ENCODE measurements at regions not wholly inside any gene's neighbourhood (a gene's known extent, or its start where the extent isn't known, plus 50 kb on each side); places are given as distances from the start of the nearest gene placed in this dataset.

DNA sequence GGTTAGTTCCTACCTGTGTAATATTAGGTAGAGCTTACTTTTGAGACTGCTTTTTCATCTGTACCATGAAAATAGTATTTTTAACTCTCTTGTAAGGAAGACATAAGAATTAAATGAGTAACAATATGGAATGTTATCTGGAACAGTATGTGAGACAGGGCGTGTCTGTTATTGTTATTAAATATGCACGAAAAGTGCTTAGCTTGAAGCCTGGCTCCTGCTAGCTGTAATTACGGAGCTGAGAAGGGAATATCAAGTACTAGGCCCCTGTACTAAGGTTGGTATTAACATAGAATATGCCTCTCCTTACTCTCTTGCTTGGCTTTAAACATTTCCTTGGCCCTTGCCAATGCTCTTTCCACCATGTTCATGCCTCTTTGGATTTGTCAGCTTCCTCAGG, 194.0 kb downstream of the FAM76B start:
- no peaks in the 10 kb centered on the region for H3K9me3 ChIP-seq (ENCODE audit: insufficient read depth, low read depth, low read length)
- no peak overlapping the region for H3K27ac ChIP-seq (ENCODE audit: low read length)
- no peaks in the 10 kb centered on the region for H3K36me3 ChIP-seq (ENCODE audit: insufficient read depth, low read depth, low read length)
- peaks cover 7% of the 10 kb centered on the region; the same call in 1 of the 2 replicates for H3K4me1 ChIP-seq (ENCODE audit: insufficient read depth, low read length)
- no peak overlapping the region for H3K9ac ChIP-seq (ENCODE audit: low read depth, low read length)
- H3K4me3 ChIP-seq (ENCODE audit: low read length), result no peak overlapping the region
- H3K27me3 ChIP-seq (ENCODE audit: insufficient read depth, low read length), result no peaks in the 10 kb centered on the region

GRCh38 chr11:95593111-95593510, 196.5 kb downstream of the FAM76B start:
- no peak overlapping the region for H3K4me3 ChIP-seq (ENCODE audit: low read length)
- no peaks in the 10 kb centered on the region for H3K27me3 ChIP-seq (ENCODE audit: insufficient read depth, low read length)
- H3K36me3 ChIP-seq (ENCODE audit: insufficient read depth, low read depth, low read length), result no peaks in the 10 kb centered on the region
- no peaks in the 10 kb centered on the region for H3K9me3 ChIP-seq (ENCODE audit: insufficient read depth, low read depth, low read length)
- no peak overlapping the region for H3K27ac ChIP-seq (ENCODE audit: low read length)
- H3K9ac ChIP-seq (ENCODE audit: low read depth, low read length), result no peak overlapping the region
- peaks cover 7% of the 10 kb centered on the region; the same call in 1 of the 2 replicates for H3K4me1 ChIP-seq (ENCODE audit: insufficient read depth, low read length)

GRCh38 chr11:95592471-95592870, 197.1 kb downstream of the FAM76B start:
- Histone ChIP-seq H3K9me3 (ENCODE audit: insufficient read depth, low read depth, low read length) (no peaks in the 10 kb centered on the region), H3K4me3 (ENCODE audit: low read length) (no peak overlapping the region), H3K27ac (ENCODE audit: low read length) (no peak overlapping the region), H3K27me3 (ENCODE audit: insufficient read depth, low read length) (no peaks in the 10 kb centered on the region), H3K36me3 (ENCODE audit: insufficient read depth, low read depth, low read length) (no peaks in the 10 kb centered on the region), H3K4me1 (ENCODE audit: insufficient read depth, low read length) (peaks cover 7% of the 10 kb centered on the region; the same call in 1 of the 2 replicates), H3K9ac (ENCODE audit: low read depth, low read length) (no peak overlapping the region)

GRCh38 chr11:95589893-95590612, 199.5 kb downstream of the FAM76B start:
- no peak overlapping the region for H3K27ac ChIP-seq (ENCODE audit: low read length)

GRCh38 chr11:95588821-95589220, 200.8 kb downstream of the FAM76B start:
- Histone ChIP-seq H3K36me3 (ENCODE audit: insufficient read depth, low read depth, low read length) (no peaks in the 10 kb centered on the region), H3K9me3 (ENCODE audit: insufficient read depth, low read depth, low read length) (no peaks in the 10 kb centered on the region), H3K9ac (ENCODE audit: low read depth, low read length) (no peak overlapping the region), H3K27me3 (ENCODE audit: insufficient read depth, low read length) (no peaks in the 10 kb centered on the region), H3K27ac (ENCODE audit: low read length) (no peak overlapping the region), H3K4me1 (ENCODE audit: insufficient read depth, low read length) (peaks cover 11% of the 10 kb centered on the region; the same call in 1 of the 2 replicates), H3K4me3 (ENCODE audit: low read length) (no peak overlapping the region)

More at GRCh38 chr11:95589893-95590612, 199.5 kb downstream of the FAM76B start:
- H3K36me3 ChIP-seq (ENCODE audit: insufficient read depth, low read depth, low read length), result no peaks in the 10 kb centered on the region
- no peak overlapping the region for H3K9ac ChIP-seq (ENCODE audit: low read depth, low read length)
- H3K27me3 ChIP-seq (ENCODE audit: insufficient read depth, low read length), result no peaks in the 10 kb centered on the region
- peaks cover 11% of the 10 kb centered on the region; the same call in 1 of the 2 replicates for H3K4me1 ChIP-seq (ENCODE audit: insufficient read depth, low read length)
- H3K4me3 ChIP-seq (ENCODE audit: low read length), result no peak overlapping the region
- no peaks in the 10 kb centered on the region for H3K9me3 ChIP-seq (ENCODE audit: insufficient read depth, low read depth, low read length)

- Histone ChIP-seq H3K27ac (ENCODE audit: low read length) (no peak overlapping the region), H3K9ac (ENCODE audit: low read depth, low read length) (no peak overlapping the region), H3K36me3 (ENCODE audit: insufficient read depth, low read depth, low read length) (no peaks in the 10 kb centered on the region), H3K4me1 (ENCODE audit: insufficient read depth, low read length) (0 out of 2 replicates have a peak, but pooled peaks cover 4% of the 10 kb centered on the region), H3K27me3 (ENCODE audit: insufficient read depth, low read length) (no peaks in the 10 kb centered on the region), H3K9me3 (ENCODE audit: insufficient read depth, low read depth, low read length) (no peaks in the 10 kb centered on the region), H3K4me3 (ENCODE audit: low read length) (no peak overlapping the region)
Observed at GRCh38 chr11:95586661-95587060, 202.9 kb downstream of the FAM76B start.

DNA sequence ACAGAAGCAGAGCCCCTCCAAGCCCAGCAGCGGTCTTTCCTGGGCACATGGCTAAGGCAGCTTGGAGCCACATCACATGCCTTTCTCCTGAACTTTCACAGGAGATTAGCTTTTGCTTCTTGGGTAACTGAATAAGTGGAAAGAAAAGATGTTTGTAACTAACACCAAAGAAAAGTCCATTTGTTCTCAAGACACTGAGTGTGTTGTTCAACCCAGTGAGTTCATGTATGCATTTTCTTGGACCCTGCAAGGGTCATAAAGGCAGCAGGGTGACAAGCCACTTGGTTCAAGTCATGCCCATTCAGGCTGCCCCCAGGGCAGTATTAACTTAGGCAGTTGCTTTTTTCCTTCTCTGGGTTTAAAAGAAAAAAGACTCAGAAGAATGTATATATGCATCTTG, 203.4 kb downstream of the FAM76B start:
- Histone ChIP-seq H3K27ac (ENCODE audit: low read length) (no peak overlapping the region), H3K36me3 (ENCODE audit: insufficient read depth, low read depth, low read length) (no peaks in the 10 kb centered on the region), H3K9me3 (ENCODE audit: insufficient read depth, low read depth, low read length) (no peaks in the 10 kb centered on the region)

GRCh38 chr11:95585752-95586077, 203.9 kb downstream of the FAM76B start:
- Histone ChIP-seq H3K27ac (ENCODE audit: low read length) (no peak overlapping the region), H3K4me3 (ENCODE audit: low read length) (no peak overlapping the region), H3K27me3 (ENCODE audit: insufficient read depth, low read length) (no peaks in the 10 kb centered on the region), H3K9ac (ENCODE audit: low read depth, low read length) (no peak overlapping the region), H3K36me3 (ENCODE audit: insufficient read depth, low read depth, low read length) (no peaks in the 10 kb centered on the region), H3K9me3 (ENCODE audit: insufficient read depth, low read depth, low read length) (no peaks in the 10 kb centered on the region), H3K4me1 (ENCODE audit: insufficient read depth, low read length) (0 out of 2 replicates have a peak, but pooled peaks cover 4% of the 10 kb centered on the region)

More for the DNA sequence above, 203.4 kb downstream of the FAM76B start:
- Histone ChIP-seq H3K4me1 (ENCODE audit: insufficient read depth, low read length) (0 out of 2 replicates have a peak, but pooled peaks cover 4% of the 10 kb centered on the region), H3K27me3 (ENCODE audit: insufficient read depth, low read length) (no peaks in the 10 kb centered on the region), H3K4me3 (ENCODE audit: low read length) (no peak overlapping the region), H3K9ac (ENCODE audit: low read depth, low read length) (no peak overlapping the region)

- no peaks in the 10 kb centered on the region for H3K9me3 ChIP-seq (ENCODE audit: insufficient read depth, low read depth, low read length)
- no peak overlapping the region for H3K9ac ChIP-seq (ENCODE audit: low read depth, low read length)
- H3K4me3 ChIP-seq (ENCODE audit: low read length), result no peak overlapping the region
- no peaks in the 10 kb centered on the region for H3K27me3 ChIP-seq (ENCODE audit: insufficient read depth, low read length)
- H3K36me3 ChIP-seq (ENCODE audit: insufficient read depth, low read depth, low read length), result no peaks in the 10 kb centered on the region
- H3K4me1 ChIP-seq (ENCODE audit: insufficient read depth, low read length), result 0 out of 2 replicates have a peak, but pooled peaks cover 4% of the 10 kb centered on the region
- H3K27ac ChIP-seq (ENCODE audit: low read length), result no peak overlapping the region
Observed at GRCh38 chr11:95585069-95585751, 204.4 kb downstream of the FAM76B start.

- H3K9ac ChIP-seq (ENCODE audit: low read depth, low read length), result no peak overlapping the region
- no peaks in the 10 kb centered on the region for H3K27me3 ChIP-seq (ENCODE audit: insufficient read depth, low read length)
- no peak overlapping the region for H3K4me3 ChIP-seq (ENCODE audit: low read length)
- 0 out of 2 replicates have a peak, but pooled peaks cover 4% of the 10 kb centered on the region for H3K4me1 ChIP-seq (ENCODE audit: insufficient read depth, low read length)
- H3K9me3 ChIP-seq (ENCODE audit: insufficient read depth, low read depth, low read length), result no peaks in the 10 kb centered on the region
- H3K27ac ChIP-seq (ENCODE audit: low read length), result no peak overlapping the region
- H3K36me3 ChIP-seq (ENCODE audit: insufficient read depth, low read depth, low read length), result no peaks in the 10 kb centered on the region
Observed at GRCh38 chr11:95584589-95584988, 205.0 kb downstream of the FAM76B start.

- no peak overlapping the region for H3K27ac ChIP-seq (ENCODE audit: low read length)
- H3K27me3 ChIP-seq (ENCODE audit: insufficient read depth, low read length), result no peaks in the 10 kb centered on the region
- H3K4me1 ChIP-seq (ENCODE audit: insufficient read depth, low read length), result 0 out of 2 replicates have a peak, but pooled peaks cover 4% of the 10 kb centered on the region
- no peaks in the 10 kb centered on the region for H3K9me3 ChIP-seq (ENCODE audit: insufficient read depth, low read depth, low read length)
- H3K4me3 ChIP-seq (ENCODE audit: low read length), result no peak overlapping the region
- no peaks in the 10 kb centered on the region for H3K36me3 ChIP-seq (ENCODE audit: insufficient read depth, low read depth, low read length)
- no peak overlapping the region for H3K9ac ChIP-seq (ENCODE audit: low read depth, low read length)
Observed at GRCh38 chr11:95584180-95584579, 205.4 kb downstream of the FAM76B start.

All from iPS-20b (cell line).